HG02981 (cell line): ENCODE measurements at regions not wholly inside any gene's neighbourhood (a gene's known extent, or its start where the extent isn't known, plus 50 kb on each side); places are given as distances from the start of the nearest gene placed in this dataset.

Experiments used
- ATAC-seq: cut with Tn5 transposase; IDR thresholded peaks from one replicate; pipeline ENCODE4 v1.9.1; 2021; ENCODE audit warnings: mild to moderate bottlenecking, moderate library complexity; ENCODE audit not compliant: unreplicated experiment

DNA sequence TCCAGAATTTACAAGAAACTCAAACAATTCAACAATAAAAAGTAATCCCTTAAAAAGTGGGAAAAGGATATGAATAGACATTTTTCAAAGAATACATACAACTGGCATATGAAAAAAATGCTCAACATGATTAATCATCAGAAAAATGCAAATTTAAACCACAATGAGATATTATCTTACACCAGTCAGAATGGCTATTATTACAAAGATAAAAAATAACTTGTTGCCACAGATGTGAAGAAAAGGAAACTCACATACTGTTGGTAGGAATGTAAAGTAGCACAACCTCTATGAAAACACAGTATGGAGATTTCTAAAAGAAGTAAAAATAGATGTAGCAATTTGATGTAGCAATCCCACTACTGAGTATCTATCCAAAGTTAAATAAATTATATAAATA lies 65.1 kb upstream of the DIAPH2 start:
- no peak for ATAC-seq

DNA sequence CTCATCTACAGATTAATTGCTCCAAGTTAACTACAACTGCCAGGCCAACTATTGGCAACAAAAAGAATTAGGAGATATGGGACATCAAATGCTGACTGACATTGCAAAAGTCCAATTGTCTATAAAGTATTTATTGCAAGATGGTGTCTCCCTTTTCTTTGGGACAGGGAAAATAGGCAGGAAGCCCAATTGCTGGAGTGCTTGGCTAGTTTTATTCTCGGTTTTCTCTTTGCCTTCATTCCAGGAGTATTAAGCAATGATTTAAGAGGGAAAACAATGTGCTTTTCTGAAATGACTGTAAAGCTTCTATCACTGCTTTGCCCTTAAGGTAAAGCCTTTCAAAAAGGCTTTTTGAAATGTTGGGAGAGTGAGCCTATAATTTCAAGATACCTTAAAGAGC lies 62.8 kb upstream of the DIAPH2 start:
- ATAC-seq, result no peak
